Mammary epithelial cell (primary cell): ENCODE measurements at regions not wholly inside any gene's neighbourhood (a gene's known extent, or its start where the extent isn't known, plus 50 kb on each side); places are given as distances from the start of the nearest gene placed in this dataset.

Source experiments
- EZH2 ChIP-seq: IDR thresholded peaks from 2 replicates; pipeline ENCODE4 v1.6.1; 2012; ENCODE audit warnings: low read length, inconsistent platforms, borderline replicate concordance
- TF ChIP-seq, protein P1 (sequence below), 2 donors: IDR thresholded peaks in 1 of 2; conservative IDR thresholded peaks in 1 of 2; 2 replicates each; pipeline ENCODE4 v1.5.1; 2011 to 2012; ENCODE audit warnings: inconsistent platforms in 2 of 2, low read length in 2 of 2, mild to moderate bottlenecking in 2 of 2, control low read depth in 1 of 2, low read depth in 1 of 2; ENCODE audit not compliant: insufficient read depth in 1 of 2; ENCODE audit errors: extremely low read depth in 1 of 2

DNA sequence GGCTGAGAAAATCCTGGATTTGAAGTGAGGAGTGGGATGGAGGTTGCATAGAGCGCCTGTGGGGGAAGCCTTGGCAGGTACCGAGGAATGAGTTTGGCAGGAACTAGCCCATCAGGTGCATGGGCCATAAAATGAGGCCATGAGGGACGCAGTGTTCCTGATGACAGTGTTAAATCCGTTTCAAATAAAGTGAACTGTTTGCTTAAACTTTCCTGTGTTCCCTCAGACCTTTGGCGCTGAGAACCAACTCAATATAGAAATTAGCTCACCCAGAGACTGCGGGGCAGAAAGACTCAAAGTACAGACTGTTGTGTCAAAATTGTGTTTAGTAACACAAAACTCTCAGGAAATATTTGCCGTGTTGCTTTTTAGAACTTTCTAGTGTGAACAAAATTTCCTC lies 250.0 kb upstream of the NR3C2 start:
- TF ChIP-seq, protein P1, sequence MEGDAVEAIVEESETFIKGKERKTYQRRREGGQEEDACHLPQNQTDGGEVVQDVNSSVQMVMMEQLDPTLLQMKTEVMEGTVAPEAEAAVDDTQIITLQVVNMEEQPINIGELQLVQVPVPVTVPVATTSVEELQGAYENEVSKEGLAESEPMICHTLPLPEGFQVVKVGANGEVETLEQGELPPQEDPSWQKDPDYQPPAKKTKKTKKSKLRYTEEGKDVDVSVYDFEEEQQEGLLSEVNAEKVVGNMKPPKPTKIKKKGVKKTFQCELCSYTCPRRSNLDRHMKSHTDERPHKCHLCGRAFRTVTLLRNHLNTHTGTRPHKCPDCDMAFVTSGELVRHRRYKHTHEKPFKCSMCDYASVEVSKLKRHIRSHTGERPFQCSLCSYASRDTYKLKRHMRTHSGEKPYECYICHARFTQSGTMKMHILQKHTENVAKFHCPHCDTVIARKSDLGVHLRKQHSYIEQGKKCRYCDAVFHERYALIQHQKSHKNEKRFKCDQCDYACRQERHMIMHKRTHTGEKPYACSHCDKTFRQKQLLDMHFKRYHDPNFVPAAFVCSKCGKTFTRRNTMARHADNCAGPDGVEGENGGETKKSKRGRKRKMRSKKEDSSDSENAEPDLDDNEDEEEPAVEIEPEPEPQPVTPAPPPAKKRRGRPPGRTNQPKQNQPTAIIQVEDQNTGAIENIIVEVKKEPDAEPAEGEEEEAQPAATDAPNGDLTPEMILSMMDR (conservative IDR thresholded peaks at IDR 0.05 in 1 of 2, IDR thresholded peaks at IDR 0.05 in 1 of 2; ENCODE audit: extremely low read depth in 1 of 2, insufficient read depth in 1 of 2, low read depth in 1 of 2, low read length in 2 of 2), result no peak
- TF ChIP-seq EZH2, result no peak
